Astrocyte of the cerebellum (primary cell): ENCODE measurements at regions not wholly inside any gene's neighbourhood (a gene's known extent, or its start where the extent isn't known, plus 50 kb on each side); places are given as distances from the start of the nearest gene placed in this dataset.

Source experiments
- DNase-seq: peaks from one replicate; pipeline ENCODE4 v3.0.0-alpha.2; 2011; ENCODE audit warnings: low read depth
- H3K4me3 ChIP-seq: 2 replicates; pipeline ENCODE4 v1.5.1; 2011; ENCODE audit warnings: mild to moderate bottlenecking, low read depth, low read length, moderate library complexity
- CTCF ChIP-seq: IDR thresholded peaks from 2 replicates; pipeline ENCODE4 v1.5.1; 2012; ENCODE audit warnings: low read length, low read depth, moderate library complexity, mild to moderate bottlenecking; ENCODE audit errors: missing control alignments
- in situ Hi-C: cut with HindIII; loops from 2 replicates; pipeline ENCODE4 v1.10.0; 2017; ENCODE audit warnings: low sequenced_read_pairs

- TF ChIP-seq CTCF = no peak
- H3K4me3 ChIP-seq = no peak overlapping the region
- no peak for DNase-seq
- in situ Hi-C loops = no loop called here
Measured at GRCh38 chr2:208648368-208648767, 241.8 kb downstream of the PTH2R start.

GRCh38 chr2:208653383-208653782 lies 246.8 kb downstream of the PTH2R start:
- TF ChIP-seq CTCF = no peak
- no peak overlapping the region for H3K4me3 ChIP-seq
- no peak for DNase-seq
- in situ Hi-C loops = no loop called here

- in situ Hi-C loops = no loop called here
- no peak overlapping the region for H3K4me3 ChIP-seq
- no peak for TF ChIP-seq CTCF
- DNase-seq = no peak
Measured at GRCh38 chr2:208654056-208654455, 247.5 kb downstream of the PTH2R start.

GRCh38 chr2:208657468-208657867 lies 250.9 kb downstream of the PTH2R start:
- no peak for TF ChIP-seq CTCF
- no peak for DNase-seq
- in situ Hi-C loops = no loop called here
- H3K4me3 ChIP-seq = no peak overlapping the region

- in situ Hi-C loops = no loop called here
- TF ChIP-seq CTCF = no peak
- DNase-seq = no peak
- H3K4me3 ChIP-seq = no peak overlapping the region
Measured at GRCh38 chr2:208669394-208669793, 262.8 kb downstream of the PTH2R start.

- in situ Hi-C loops = no loop called here
- no peak for TF ChIP-seq CTCF
- H3K4me3 ChIP-seq = no peak overlapping the region
Measured at GRCh38 chr2:208671284-208671683, 264.7 kb downstream of the PTH2R start.

More at GRCh38 chr2:208671284-208671683, 264.7 kb downstream of the PTH2R start:
- DNase-seq = no peak
